Suprapubic skin (tissue), 4 donors: ENCODE measurements at regions not wholly inside any gene's neighbourhood (a gene's known extent, or its start where the extent isn't known, plus 50 kb on each side); places are given as distances from the start of the nearest gene placed in this dataset.

Experiments used
- DNase-seq, 2 donors: peaks; one replicate each; pipeline ENCODE4 v3.0.0-alpha.2; 2019; ENCODE audit warnings: low spot score in 2 of 2
- H3K27ac ChIP-seq: fragments of 200-600 bp; sonication (generic); one replicate; pipeline ENCODE4 v1.5.1; 2019
- H3K27me3 ChIP-seq: fragments of 200-600 bp; sonication (generic); one replicate; pipeline ENCODE4 v1.5.1; 2019
- H3K36me3 ChIP-seq: fragments of 200-600 bp; sonication (generic); one replicate; pipeline ENCODE4 v1.5.1; 2019
- H3K4me1 ChIP-seq: fragments of 200-600 bp; sonication (generic); one replicate; pipeline ENCODE4 v1.5.1; 2019
- H3K4me3 ChIP-seq: fragments of 200-600 bp; sonication (generic); one replicate; pipeline ENCODE4 v1.5.1; 2019; ENCODE audit warnings: mild to moderate bottlenecking
- H3K9me3 ChIP-seq: fragments of 200-600 bp; sonication (generic); one replicate; pipeline ENCODE4 v1.5.1; 2019
- CTCF ChIP-seq, 2 donors: fragments of 200-600 bp in 1 of 2; fragments of 450-650 bp in 1 of 2; sonication (generic) in 1 of 2; IDR thresholded peaks; one replicate each; pipeline ENCODE4 v1.5.1; 2016 to 2019; ENCODE audit warnings: antibody characterized with exemption in 2 of 2, mild to moderate bottlenecking in 1 of 2, moderate library complexity in 1 of 2
- EP300 ChIP-seq: sonication (generic); formaldehyde crosslinking; IDR thresholded peaks from one replicate; pipeline ENCODE4 v1.6.1; 2017; ENCODE audit warnings: antibody characterized with exemption
- POLR2A ChIP-seq, 2 donors: fragments of 450-650 bp; IDR thresholded peaks; one replicate each; pipeline ENCODE4 v1.6.1; 2017; ENCODE audit warnings: antibody characterized with exemption in 2 of 2, mild to moderate bottlenecking in 2 of 2, moderate library complexity in 2 of 2
- POLR2AphosphoS5 ChIP-seq, 3 donors: sonication (generic); formaldehyde crosslinking; IDR thresholded peaks; one replicate each; pipeline ENCODE4 v1.6.1; 2017; ENCODE audit warnings: antibody characterized with exemption in 3 of 3
- WGBS: methylation state at CpG from one replicate; pipeline ENCODE4 v1.1.5; 2018; 5-methylcytosine and 5-hydroxymethylcytosine counted together

- no peak for DNase-seq
- WGBS, result 73% methylated on average over 1 of the region's 1 CpG
- Histone ChIP-seq H3K9me3 (no peaks in the 10 kb centered on the region), H3K36me3 (no peaks in the 10 kb centered on the region), H3K4me3 (no peak overlapping the region), H3K4me1 (no peaks in the 10 kb centered on the region), H3K27ac (no peak overlapping the region), H3K27me3 (no peaks in the 10 kb centered on the region)
- TF ChIP-seq POLR2A (IDR thresholded peaks at IDR 0.05) (no peak), POLR2AphosphoS5 (IDR thresholded peaks at IDR 0.05) (no peak), CTCF (IDR thresholded peaks at IDR 0.05) (no peak), EP300 (no peak)
Observed at GRCh38 chr6:94254689-94255088, 835.3 kb upstream of the EPHA7 start.

GRCh38 chr6:94251878-94252277 lies 832.5 kb upstream of the EPHA7 start:
- Histone ChIP-seq H3K27ac (no peak overlapping the region), H3K4me3 (no peak overlapping the region), H3K27me3 (no peaks in the 10 kb centered on the region), H3K36me3 (no peaks in the 10 kb centered on the region), H3K9me3 (no peaks in the 10 kb centered on the region), H3K4me1 (no peaks in the 10 kb centered on the region)
- TF ChIP-seq POLR2AphosphoS5 (IDR thresholded peaks at IDR 0.05) (no peak), EP300 (no peak), POLR2A (IDR thresholded peaks at IDR 0.05) (no peak), CTCF (IDR thresholded peaks at IDR 0.05) (no peak)
- no peak for DNase-seq

- DNase-seq, result no peak
- H3K4me3 ChIP-seq, result no peak overlapping the region
- H3K9me3 ChIP-seq, result no peaks in the 10 kb centered on the region
- TF ChIP-seq POLR2A (IDR thresholded peaks at IDR 0.05), result no peak
- no peak for TF ChIP-seq POLR2AphosphoS5 (IDR thresholded peaks at IDR 0.05)
- no peak for TF ChIP-seq CTCF (IDR thresholded peaks at IDR 0.05)
- TF ChIP-seq EP300, result no peak
- H3K27me3 ChIP-seq, result no peaks in the 10 kb centered on the region
- no peak overlapping the region for H3K27ac ChIP-seq
- H3K36me3 ChIP-seq, result no peaks in the 10 kb centered on the region
- H3K4me1 ChIP-seq, result no peaks in the 10 kb centered on the region
- 85% methylated on average over 4 of the region's 4 CpGs for WGBS
Observed at GRCh38 chr6:94245395-94245794, 826.0 kb upstream of the EPHA7 start.

- TF ChIP-seq POLR2A (IDR thresholded peaks at IDR 0.05) (no peak), EP300 (no peak), POLR2AphosphoS5 (IDR thresholded peaks at IDR 0.05) (no peak), CTCF (IDR thresholded peaks at IDR 0.05) (no peak)
- no peaks in the 10 kb centered on the region for H3K36me3 ChIP-seq
- 0% methylated on average over 1 of the region's 1 CpG for WGBS
- no peak overlapping the region for H3K27ac ChIP-seq
- no peak for DNase-seq
- H3K4me3 ChIP-seq, result no peak overlapping the region
- no peaks in the 10 kb centered on the region for H3K9me3 ChIP-seq
- H3K27me3 ChIP-seq, result no peaks in the 10 kb centered on the region
- H3K4me1 ChIP-seq, result no peaks in the 10 kb centered on the region
Observed at GRCh38 chr6:94238868-94239267, 819.5 kb upstream of the EPHA7 start.

- Histone ChIP-seq H3K4me1 (no peaks in the 10 kb centered on the region), H3K9me3 (no peaks in the 10 kb centered on the region), H3K27ac (no peak overlapping the region), H3K36me3 (no peaks in the 10 kb centered on the region), H3K4me3 (no peak overlapping the region), H3K27me3 (no peaks in the 10 kb centered on the region)
- no peak for DNase-seq
- TF ChIP-seq POLR2A (IDR thresholded peaks at IDR 0.05) (no peak), POLR2AphosphoS5 (IDR thresholded peaks at IDR 0.05) (no peak), CTCF (IDR thresholded peaks at IDR 0.05) (no peak), EP300 (no peak)
- WGBS, result 51% methylated on average over 4 of the region's 4 CpGs
Observed at GRCh38 chr6:94227741-94228140, 808.4 kb upstream of the EPHA7 start.
